Trophoblast cell (in vitro differentiated cells and primary cell): ENCODE measurements at regions not wholly inside any gene's neighbourhood (a gene's known extent, or its start where the extent isn't known, plus 50 kb on each side); places are given as distances from the start of the nearest gene placed in this dataset.
"Not testable (repeated sequence)": the region's sequence is repeated elsewhere in the genome, so short reads cannot be mapped to it uniquely, and the experiment has no call there.

Source experiments
- DNase-seq, 2 donors: peaks; one replicate each; pipeline ENCODE4 v3.0.0-alpha.2; 2016
- H2AFZ ChIP-seq: 2 replicates; pipeline ENCODE4 v1.6.1; 2013; ENCODE audit warnings: low read length, moderate library complexity, mild to moderate bottlenecking; ENCODE audit not compliant: insufficient read depth, poor library complexity
- H2AK5ac ChIP-seq: 2 replicates; pipeline ENCODE4 v1.6.1; 2013; ENCODE audit warnings: mild to moderate bottlenecking, low read length
- H2BK120ac ChIP-seq: 2 replicates; pipeline ENCODE4 v1.6.1; 2013; ENCODE audit warnings: low read length, mild to moderate bottlenecking, moderate library complexity; ENCODE audit not compliant: insufficient read depth, poor library complexity
- H2BK12ac ChIP-seq: 2 replicates; pipeline ENCODE4 v1.6.1; 2013; ENCODE audit warnings: mild to moderate bottlenecking, low read length, moderate library complexity
- H2BK5ac ChIP-seq: 2 replicates; pipeline ENCODE4 v1.6.1; 2013; ENCODE audit warnings: low read length, low read depth, moderate library complexity, mild to moderate bottlenecking; ENCODE audit not compliant: poor library complexity
- H3K14ac ChIP-seq: 2 replicates; pipeline ENCODE4 v1.6.1; 2013; ENCODE audit warnings: mild to moderate bottlenecking, low read length
- H3K18ac ChIP-seq: 2 replicates; pipeline ENCODE4 v1.6.1; 2013; ENCODE audit warnings: mild to moderate bottlenecking, low read length
- H3K23ac ChIP-seq: 2 replicates; pipeline ENCODE4 v1.6.1; 2013; ENCODE audit warnings: low read length
- H3K27ac ChIP-seq: 2 replicates; pipeline ENCODE4 v1.5.1; 2013; ENCODE audit warnings: low read depth, mild to moderate bottlenecking, inconsistent platforms, low read length, moderate library complexity
- H3K27me3 ChIP-seq: 2 replicates; pipeline ENCODE4 v1.6.1; 2013; ENCODE audit warnings: inconsistent platforms, mild to moderate bottlenecking, low read length, moderate library complexity; ENCODE audit not compliant: insufficient read depth
- H3K36me3 ChIP-seq, 2 experiments: 1 replicate in 1 of 2; 2 replicates in 1 of 2; pipeline ENCODE4 v1.6.1; 2013; ENCODE audit warnings: low read length in 2 of 2, mild to moderate bottlenecking in 2 of 2, moderate library complexity in 1 of 2; ENCODE audit not compliant: insufficient read depth in 2 of 2, control insufficient read depth in 1 of 2
- H3K4ac ChIP-seq: 2 replicates; pipeline ENCODE4 v1.6.1; 2013; ENCODE audit warnings: low read depth, mild to moderate bottlenecking, low read length, moderate library complexity
- H3K4me1 ChIP-seq, 2 experiments: 1 replicate in 1 of 2; 2 replicates in 1 of 2; pipeline ENCODE4 v1.6.1; 2013; ENCODE audit warnings: low read length in 2 of 2, mild to moderate bottlenecking in 2 of 2, moderate library complexity in 1 of 2; ENCODE audit not compliant: insufficient read depth in 2 of 2, control insufficient read depth in 1 of 2
- H3K4me2 ChIP-seq: 2 replicates; pipeline ENCODE4 v1.6.1; 2013; ENCODE audit warnings: inconsistent platforms, mild to moderate bottlenecking, low read length, moderate library complexity
- H3K4me3 ChIP-seq: 2 replicates; pipeline ENCODE4 v1.5.1; 2013; ENCODE audit warnings: mild to moderate bottlenecking, low read depth, low read length, inconsistent platforms
- H3K79me1 ChIP-seq: one replicate; pipeline ENCODE4 v1.6.1; 2013; ENCODE audit warnings: low read length
- H3K79me2 ChIP-seq: 2 replicates; pipeline ENCODE4 v1.6.1; 2013; ENCODE audit warnings: low read length, mild to moderate bottlenecking; ENCODE audit not compliant: control insufficient read depth, insufficient read depth, poor library complexity
- H3K9ac ChIP-seq: 2 replicates; pipeline ENCODE4 v1.6.1; 2013; ENCODE audit warnings: mild to moderate bottlenecking, low read length
- H3K9me3 ChIP-seq: 2 replicates; pipeline ENCODE4 v1.6.1; 2013; ENCODE audit warnings: low read depth, mild to moderate bottlenecking, control low read depth, inconsistent platforms, low read length; ENCODE audit not compliant: insufficient read depth
- H4K12ac ChIP-seq: 2 replicates; pipeline ENCODE4 v1.6.1; 2013; ENCODE audit warnings: low read depth, mild to moderate bottlenecking, low read length, moderate library complexity
- H4K8ac ChIP-seq: 2 replicates; pipeline ENCODE4 v1.6.1; 2013; ENCODE audit warnings: low read depth, mild to moderate bottlenecking, low read length, moderate library complexity
- H4K91ac ChIP-seq: one replicate; pipeline ENCODE4 v1.6.1; 2013; ENCODE audit warnings: low read depth, mild to moderate bottlenecking, low read length, moderate library complexity
- WGBS: extraction: QIAGEN DNeasy Blood & Tissue Kit; methylation state at CpG from one replicate; pipeline ENCODE4 v1.1.7; 2013; ENCODE audit warnings: missing lambda C conversion rate; ENCODE audit not compliant: insufficient read length, insufficient coverage; ENCODE audit errors: extremely low coverage; 5-methylcytosine and 5-hydroxymethylcytosine counted together

DNA sequence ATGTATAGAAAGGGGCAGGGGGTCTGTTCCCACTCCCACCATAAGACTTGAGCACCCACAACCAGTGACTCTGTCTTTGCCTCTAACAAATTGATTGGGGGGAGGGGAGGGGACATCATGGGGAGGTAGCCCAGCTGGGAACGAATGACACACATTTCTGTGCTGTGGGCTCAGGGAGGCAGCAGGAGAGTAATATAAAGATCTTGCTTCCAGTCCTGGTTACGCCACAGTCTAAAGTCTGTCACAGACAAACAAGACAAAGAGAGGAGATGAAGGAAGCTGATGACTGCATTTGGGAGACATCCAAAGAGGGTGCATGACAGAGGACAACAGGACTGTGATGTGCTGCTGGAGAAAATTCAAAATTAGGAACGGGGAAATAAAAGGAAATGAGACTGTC lies 153.9 kb downstream of the ACTR3B start:
- Histone ChIP-seq H3K4me2 (no peak overlapping the region), H3K23ac (no peak overlapping the region), H3K79me2 (no peaks in the 10 kb centered on the region), H4K8ac (no peak overlapping the region), H3K9ac (no peak overlapping the region), H4K91ac (no peak overlapping the region), H3K27me3 (no peaks in the 10 kb centered on the region), H2AK5ac (no peak overlapping the region), H2AFZ (no peak overlapping the region), H2BK12ac (no peak overlapping the region), H2BK5ac (no peak overlapping the region), H3K18ac (no peak overlapping the region), H4K12ac (no peak overlapping the region), H3K9me3 (peaks cover 9% of the 10 kb centered on the region), H3K79me1 (no peaks in the 10 kb centered on the region), H3K27ac (no peak overlapping the region), H3K14ac (no peak overlapping the region), H3K4ac (no peak overlapping the region), H2BK120ac (no peak overlapping the region), H3K36me3 (no peaks in the 10 kb centered on the region), H3K4me3 (no peak overlapping the region), H3K4me1 (no peaks in the 10 kb centered on the region)
- no peak for DNase-seq
- no CpG with 5 or more reads among the region's 3 CpGs for WGBS

DNA sequence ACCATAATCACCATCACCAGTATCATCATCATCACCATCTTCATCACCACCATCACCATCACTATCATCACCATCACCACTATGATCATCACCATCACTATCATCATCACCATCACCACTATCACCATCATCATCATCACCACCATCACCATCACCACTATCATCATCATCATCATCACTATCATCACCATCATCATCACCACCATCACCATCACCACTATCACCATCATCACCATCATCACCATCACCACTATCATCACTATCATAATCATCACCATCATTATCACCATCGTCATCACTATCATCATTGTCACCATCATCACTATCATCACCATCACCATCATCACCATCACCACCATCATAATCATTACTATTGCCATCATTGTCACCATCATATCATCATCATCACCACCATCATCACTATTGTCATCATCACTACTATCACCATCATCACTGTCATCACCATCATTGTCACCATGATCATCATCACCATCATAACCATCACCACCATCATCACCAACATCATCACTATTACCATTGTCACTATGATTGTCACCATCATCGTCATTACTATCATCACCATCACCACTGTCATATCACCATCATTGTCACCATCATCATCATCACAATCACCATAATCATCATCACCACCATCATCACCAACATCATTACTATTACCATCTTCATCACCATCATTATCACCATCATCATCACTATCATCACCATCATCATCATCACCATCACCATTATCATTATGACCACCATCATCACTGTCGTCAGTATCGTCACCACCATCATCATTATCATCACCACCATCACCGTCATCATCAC lies 154.7 kb downstream of the ACTR3B start:
- no peak overlapping the region for H3K9ac ChIP-seq
- H2AFZ ChIP-seq, result no peak overlapping the region
- H4K8ac ChIP-seq, result no peak overlapping the region
- no peak overlapping the region for H3K4me3 ChIP-seq
- no peak overlapping the region for H4K12ac ChIP-seq
- no peak overlapping the region for H4K91ac ChIP-seq
- no peaks in the 10 kb centered on the region for H3K79me2 ChIP-seq
- H2BK5ac ChIP-seq, result no peak overlapping the region
- DNase-seq, result no peak
- H3K4ac ChIP-seq, result no peak overlapping the region
- no peaks in the 10 kb centered on the region for H3K36me3 ChIP-seq
- no peak overlapping the region for H3K23ac ChIP-seq
- H3K18ac ChIP-seq, result no peak overlapping the region
- no peaks in the 10 kb centered on the region for H3K79me1 ChIP-seq
- H3K4me2 ChIP-seq, result no peak overlapping the region
- no peak overlapping the region for H3K14ac ChIP-seq
- H3K27ac ChIP-seq, result no peak overlapping the region
- WGBS, result no CpG with 5 or more reads among the region's 5 CpGs
- H2BK12ac ChIP-seq, result no peak overlapping the region
- no peak overlapping the region for H2AK5ac ChIP-seq
- no peak overlapping the region for H2BK120ac ChIP-seq
- H3K27me3 ChIP-seq, result no peaks in the 10 kb centered on the region
- no peaks in the 10 kb centered on the region for H3K4me1 ChIP-seq
- peaks cover 9% of the 10 kb centered on the region for H3K9me3 ChIP-seq

DNA sequence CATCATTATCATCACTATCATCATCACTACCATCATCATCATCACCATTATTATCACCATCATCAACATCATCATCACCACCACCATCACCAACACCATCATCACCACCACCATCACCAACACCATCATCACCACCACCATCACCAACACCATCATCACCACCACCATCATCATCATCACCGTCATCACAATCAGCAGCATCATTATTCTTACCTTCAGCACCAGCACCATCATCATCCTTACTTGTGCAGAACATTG lies 155.2 kb downstream of the ACTR3B start:
- H3K79me2 ChIP-seq, H3K36me3 ChIP-seq, H3K4me3 ChIP-seq, H3K79me1 ChIP-seq, H3K18ac ChIP-seq, H2AK5ac ChIP-seq, H2BK120ac ChIP-seq, H3K14ac ChIP-seq, H2BK5ac ChIP-seq, H3K4me2 ChIP-seq, H3K23ac ChIP-seq, DNase-seq, H2BK12ac ChIP-seq, H3K27me3 ChIP-seq, H3K27ac ChIP-seq, H3K4me1 ChIP-seq, H3K4ac ChIP-seq, H4K8ac ChIP-seq, H2AFZ ChIP-seq, H3K9me3 ChIP-seq, H4K91ac ChIP-seq, H3K9ac ChIP-seq, H4K12ac ChIP-seq: not testable (repeated sequence)
- no CpG with 5 or more reads among the region's 1 CpG for WGBS

DNA sequence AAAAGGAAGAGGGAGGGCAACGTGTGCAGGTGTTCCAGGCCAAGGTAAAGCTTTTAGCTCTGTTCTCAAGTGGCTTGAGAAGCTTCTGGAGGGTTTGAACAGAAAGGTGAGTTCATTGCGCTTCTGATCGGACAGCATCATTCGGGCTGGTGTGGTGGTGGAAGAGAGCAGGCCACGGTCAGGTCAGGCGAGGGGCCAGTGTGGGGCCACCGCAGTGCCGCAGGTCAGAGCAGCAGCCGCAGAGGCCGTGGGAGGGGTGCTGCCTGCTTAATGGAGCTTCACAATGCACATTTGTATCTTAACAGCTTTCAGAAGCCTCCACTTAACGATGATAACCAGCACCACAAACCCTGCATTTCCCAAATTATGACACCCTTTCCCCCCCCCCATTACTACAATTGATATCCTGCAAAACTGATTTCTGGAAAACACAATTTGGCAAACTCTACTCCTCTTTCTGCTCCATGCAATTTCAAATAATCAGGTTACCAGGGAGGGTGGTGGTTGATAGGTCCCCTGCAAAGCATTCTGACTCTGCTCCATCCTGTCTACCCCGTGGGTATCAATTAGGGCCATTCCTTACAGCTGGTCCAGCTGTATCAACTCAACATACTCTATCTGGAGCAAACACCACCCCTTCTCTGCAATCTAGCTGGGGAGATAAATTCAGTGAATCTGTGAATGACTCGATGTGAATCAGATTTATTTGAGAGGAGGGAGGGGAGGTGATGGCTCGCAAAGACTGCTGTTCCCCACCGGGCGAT lies 162.9 kb downstream of the ACTR3B start:
- Histone ChIP-seq H3K4me1 (peaks cover 3 to 4% of the 10 kb centered on the region in 2 experiments), H3K18ac (no peak overlapping the region), H3K4ac (no peak overlapping the region), H2BK120ac (no peak overlapping the region), H4K12ac (no peak overlapping the region), H3K27me3 (peaks cover 21% of the 10 kb centered on the region), H3K79me1 (no peaks in the 10 kb centered on the region), H3K9me3 (peaks cover 4% of the 10 kb centered on the region), H2AFZ (no peak overlapping the region), H4K8ac (no peak overlapping the region), H4K91ac (no peak overlapping the region), H3K14ac (no peak overlapping the region), H3K9ac (no peak overlapping the region), H3K27ac (no peak overlapping the region), H3K79me2 (no peaks in the 10 kb centered on the region), H3K23ac (no peak overlapping the region), H2AK5ac (no peak overlapping the region), H3K4me3 (no peak overlapping the region), H3K36me3 (no peaks in the 10 kb centered on the region), H3K4me2 (no peak overlapping the region), H2BK5ac (no peak overlapping the region), H2BK12ac (no peak overlapping the region)
- no CpG with 5 or more reads among the region's 16 CpGs for WGBS
- DNase-seq, result no peak
